Stimulated activated effector memory CD8-positive, alpha-beta T cell treated with anti-CD3 and anti-CD28 coated beads, Interleukin-12 subunit alpha, Interleukin-12 subunit beta, amount 100 ng/mL, for 72 hours (primary cell): ENCODE measurements at regions not wholly inside any gene's neighbourhood (a gene's known extent, or its start where the extent isn't known, plus 50 kb on each side); places are given as distances from the start of the nearest gene placed in this dataset.

Experiments used
- ATAC-seq: fragments of 150-1000 bp; cut with Tn5 transposase; 2 replicates; pipeline ENCODE4 v1.10.0; 2021
- DNase-seq, 2 donors: peaks; one replicate each; pipeline ENCODE4 v3.0.0; 2021 to 2022; ENCODE audit warnings: low spot score in 2 of 2
- H3K27ac Mint-ChIP-seq: one replicate; pipeline ENCODE4 v1.8.0; 2022; ENCODE audit warnings: mild to moderate bottlenecking, mixed read lengths
- H3K36me3 Mint-ChIP-seq: one replicate; pipeline ENCODE4 v1.8.0; 2022; ENCODE audit warnings: mild to moderate bottlenecking, mixed read lengths
- H3K4me1 Mint-ChIP-seq: one replicate; pipeline ENCODE4 v1.8.0; 2022; ENCODE audit warnings: mixed read lengths
- H3K4me3 Mint-ChIP-seq: one replicate; pipeline ENCODE4 v1.8.0; 2022; ENCODE audit warnings: mild to moderate bottlenecking, mixed read lengths
- H3K9me3 Mint-ChIP-seq: one replicate; pipeline ENCODE4 v1.8.0; 2022; ENCODE audit warnings: mixed read lengths

DNA sequence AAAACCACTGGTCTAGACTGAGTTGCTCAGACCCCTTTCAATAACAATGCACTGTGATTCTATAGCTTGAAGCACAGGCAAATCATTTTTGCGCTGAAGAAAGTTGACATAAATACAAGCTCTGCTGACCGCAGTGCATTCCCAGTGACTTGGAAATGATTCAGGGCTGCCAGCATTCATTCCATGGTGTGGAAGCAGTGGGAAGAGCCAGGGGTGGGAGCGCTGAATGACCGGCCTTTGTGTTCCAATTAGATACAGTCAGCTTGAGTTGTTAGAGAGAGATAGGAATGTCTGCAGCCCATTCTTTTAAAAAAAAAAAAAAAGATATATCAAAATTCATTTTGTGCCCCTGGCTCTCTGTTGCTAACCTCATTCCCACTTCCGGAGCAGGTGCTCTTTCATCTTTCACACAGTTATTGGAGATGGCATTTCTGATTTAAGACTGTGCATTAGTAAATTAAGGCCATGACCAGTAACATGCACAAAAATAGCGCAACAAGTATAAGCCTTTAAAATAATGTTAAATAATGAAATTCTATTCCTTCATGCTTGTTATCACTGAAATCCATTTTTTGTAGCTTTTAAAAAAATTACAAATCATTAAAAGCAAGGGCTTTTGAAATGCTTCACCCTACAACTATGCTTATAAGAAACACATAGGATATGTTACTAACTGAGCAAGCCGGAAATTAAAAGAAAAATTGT lies 59.4 kb upstream of the CTLA4 start:
- ATAC-seq = no peak
- H3K36me3 Mint-ChIP-seq = peaks cover 4% of the 10 kb centered on the region
- H3K4me3 Mint-ChIP-seq = no peak overlapping the region
- peaks cover 3% of the 10 kb centered on the region for H3K9me3 Mint-ChIP-seq
- peak in 1 of 2 donors; percentile 41 for DNase-seq
- H3K4me1 Mint-ChIP-seq = peaks cover 83% of the 10 kb centered on the region
- no peak overlapping the region for H3K27ac Mint-ChIP-seq

DNA sequence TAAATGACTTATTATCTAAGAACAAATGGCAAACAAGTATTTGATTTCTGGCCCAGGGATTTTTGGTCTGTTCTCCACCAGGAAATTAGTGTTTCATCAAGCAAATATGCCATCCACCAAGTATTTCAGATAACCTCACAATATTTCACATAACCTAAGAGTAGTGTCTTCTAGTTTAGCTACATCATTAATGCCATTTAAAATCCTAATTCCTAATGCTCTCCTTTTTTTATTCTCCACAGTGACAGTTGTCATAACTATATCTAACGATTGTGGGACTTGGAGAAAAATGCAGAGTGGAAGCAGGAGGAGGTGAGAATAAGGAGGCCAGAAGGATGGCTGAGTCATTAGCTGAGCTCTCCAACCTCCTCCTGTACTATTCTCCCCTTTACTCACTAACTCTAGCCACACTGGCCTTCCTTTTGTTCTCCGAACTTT lies 58.5 kb upstream of the CTLA4 start:
- Mint-ChIP-seq H3K9me3 (peaks cover 3% of the 10 kb centered on the region), H3K36me3 (peaks cover 4% of the 10 kb centered on the region), H3K4me3 (no peak overlapping the region), H3K4me1 (peaks cover 81% of the 10 kb centered on the region), H3K27ac (peak overlapping the region; percentile 48)
- DNase-seq (no peak), ATAC-seq (no peak)

DNA sequence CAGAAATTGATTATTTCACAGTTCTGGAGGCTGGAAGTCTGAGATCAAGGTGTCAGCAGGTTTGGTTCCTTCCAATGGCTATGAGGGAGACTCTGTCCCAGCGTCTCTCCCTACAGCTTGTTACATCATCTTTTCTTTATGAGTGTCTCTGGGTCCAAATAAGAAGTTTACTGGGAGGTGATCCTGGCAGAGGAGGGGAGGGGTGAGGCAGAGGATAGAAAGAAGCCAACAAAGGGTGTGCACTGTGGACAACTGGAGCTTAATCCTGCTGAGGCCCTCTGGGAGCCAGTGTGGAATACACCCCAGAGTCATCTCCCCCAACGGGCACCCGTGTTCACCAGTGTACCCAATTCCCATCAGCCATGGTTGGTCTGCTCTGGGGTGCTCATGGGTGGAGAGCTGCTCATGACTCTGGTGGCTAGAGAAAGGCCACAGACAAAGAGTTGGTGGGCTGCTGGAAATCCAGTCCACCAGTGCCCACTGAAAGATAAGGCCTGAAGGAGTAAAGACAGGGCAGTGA lies 57.5 kb upstream of the CTLA4 start:
- Mint-ChIP-seq H3K4me3 (no peak overlapping the region), H3K36me3 (peaks cover 4% of the 10 kb centered on the region), H3K9me3 (peaks cover 3% of the 10 kb centered on the region), H3K4me1 (peaks cover 82% of the 10 kb centered on the region), H3K27ac (peak overlapping the region; percentile 48)
- DNase-seq (peak in 1 of 2 donors; percentile 48), ATAC-seq (no peak)

DNA sequence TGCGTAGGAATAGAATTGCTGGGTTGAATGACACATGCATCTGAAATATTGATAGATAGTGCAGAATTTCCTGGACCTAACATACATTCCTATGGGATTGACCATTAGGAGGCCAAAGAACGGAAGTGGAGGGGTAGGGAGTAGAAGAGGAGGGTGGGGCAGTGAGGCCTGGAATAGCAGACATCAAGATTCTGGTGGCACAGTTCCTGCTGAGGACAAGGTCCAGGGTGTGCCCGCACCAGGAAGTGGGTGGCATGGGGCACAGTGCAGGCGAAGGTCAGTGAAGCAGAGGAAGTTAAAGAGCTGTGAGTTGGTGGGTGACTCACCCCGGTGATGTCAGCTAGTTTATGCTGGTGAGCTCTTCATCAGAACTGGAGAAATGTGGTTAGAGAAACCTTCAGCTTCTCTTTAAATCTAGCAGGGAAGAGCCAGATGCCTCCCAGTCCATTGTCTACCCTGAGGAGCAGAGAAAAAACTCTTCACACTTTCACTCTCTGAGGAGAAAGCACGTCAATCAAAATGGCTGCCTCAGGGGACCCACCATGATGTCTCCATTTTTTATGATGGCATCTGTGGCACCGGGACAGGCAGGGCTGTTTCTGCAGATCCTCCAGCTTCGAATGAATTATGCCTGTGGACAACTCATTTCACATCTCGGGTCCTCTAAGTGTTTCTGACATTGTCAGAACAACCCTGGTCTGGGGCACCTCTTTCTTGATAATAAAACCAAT lies 55.9 kb upstream of the CTLA4 start:
- ATAC-seq (peak; percentile 93), DNase-seq (peak; percentile 46 to 85)
- Mint-ChIP-seq H3K4me1 (peaks cover 81% of the 10 kb centered on the region), H3K36me3 (peaks cover 4% of the 10 kb centered on the region), H3K9me3 (no peaks in the 10 kb centered on the region), H3K4me3 (peak overlapping the region; percentile 51), H3K27ac (peak overlapping the region; percentile 94)

DNA sequence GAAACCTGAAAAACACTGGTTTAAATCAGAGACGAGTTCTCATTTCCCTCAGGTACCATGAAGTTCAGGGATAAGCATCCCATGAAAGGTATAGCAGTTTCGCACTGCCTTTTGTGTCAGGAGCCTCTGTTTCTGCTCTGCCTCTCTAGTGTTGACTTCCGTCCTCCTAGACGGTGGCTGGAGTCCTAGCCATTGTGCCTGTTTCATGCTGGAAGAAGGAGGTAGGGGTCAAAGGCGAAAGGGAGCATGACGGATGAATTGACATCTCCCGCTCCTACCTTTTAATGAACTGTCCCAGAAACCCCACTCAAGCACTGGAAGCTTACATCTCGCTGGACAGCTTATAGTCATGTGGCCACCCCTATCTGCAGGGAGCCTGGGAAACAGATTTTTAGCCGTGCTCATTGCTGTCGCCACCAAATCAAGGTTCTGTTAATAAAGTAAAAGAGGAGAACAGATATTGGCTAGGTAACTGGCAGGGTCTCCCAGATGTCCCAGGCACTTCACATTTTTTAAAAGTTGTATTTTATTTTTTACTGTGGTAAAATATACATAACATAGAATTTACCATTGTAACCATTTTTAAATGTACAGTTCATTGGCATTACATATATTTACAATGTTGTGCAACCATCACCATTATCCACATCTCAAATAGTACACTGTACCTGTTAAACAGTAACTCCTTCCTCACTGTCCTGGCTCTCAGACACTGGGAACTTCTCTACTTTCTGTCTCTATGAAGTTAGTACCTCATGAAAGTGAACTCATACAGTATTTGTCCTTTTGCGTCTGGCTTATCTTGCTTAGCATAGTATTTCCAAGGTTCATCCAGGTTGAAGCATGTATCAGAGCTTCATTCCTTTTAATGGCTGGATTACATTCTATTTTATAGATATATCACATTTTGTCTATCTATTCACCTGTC lies 55.0 kb upstream of the CTLA4 start:
- Mint-ChIP-seq H3K4me3 (peak overlapping the region; percentile 51), H3K9me3 (no peaks in the 10 kb centered on the region), H3K4me1 (peaks cover 74% of the 10 kb centered on the region), H3K27ac (peak overlapping the region; percentile 94), H3K36me3 (peaks cover 4% of the 10 kb centered on the region)
- peak in 1 of 2 donors; percentile 23 for DNase-seq
- ATAC-seq = no peak

DNA sequence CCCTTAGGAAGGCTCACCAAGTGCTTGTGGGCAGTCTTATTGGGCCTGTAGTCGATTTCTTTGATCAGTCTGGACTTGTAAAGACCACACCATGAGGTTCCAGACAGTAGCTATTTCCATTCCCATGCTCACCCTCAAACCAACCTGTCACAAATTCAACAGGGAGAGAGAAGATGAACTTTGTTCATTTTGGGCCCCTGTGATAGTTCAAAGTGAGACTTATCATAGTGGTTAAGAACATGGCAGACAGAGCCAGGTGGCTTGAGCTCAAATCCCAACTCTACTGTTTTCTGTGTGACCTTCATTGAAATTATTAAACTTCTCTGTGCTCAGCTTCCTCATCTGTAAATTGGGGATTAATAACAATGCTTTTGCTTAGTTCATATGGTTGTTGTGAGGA lies 53.9 kb upstream of the CTLA4 start:
- H3K27ac Mint-ChIP-seq = peak overlapping the region; percentile 12
- ATAC-seq = no peak

DNA sequence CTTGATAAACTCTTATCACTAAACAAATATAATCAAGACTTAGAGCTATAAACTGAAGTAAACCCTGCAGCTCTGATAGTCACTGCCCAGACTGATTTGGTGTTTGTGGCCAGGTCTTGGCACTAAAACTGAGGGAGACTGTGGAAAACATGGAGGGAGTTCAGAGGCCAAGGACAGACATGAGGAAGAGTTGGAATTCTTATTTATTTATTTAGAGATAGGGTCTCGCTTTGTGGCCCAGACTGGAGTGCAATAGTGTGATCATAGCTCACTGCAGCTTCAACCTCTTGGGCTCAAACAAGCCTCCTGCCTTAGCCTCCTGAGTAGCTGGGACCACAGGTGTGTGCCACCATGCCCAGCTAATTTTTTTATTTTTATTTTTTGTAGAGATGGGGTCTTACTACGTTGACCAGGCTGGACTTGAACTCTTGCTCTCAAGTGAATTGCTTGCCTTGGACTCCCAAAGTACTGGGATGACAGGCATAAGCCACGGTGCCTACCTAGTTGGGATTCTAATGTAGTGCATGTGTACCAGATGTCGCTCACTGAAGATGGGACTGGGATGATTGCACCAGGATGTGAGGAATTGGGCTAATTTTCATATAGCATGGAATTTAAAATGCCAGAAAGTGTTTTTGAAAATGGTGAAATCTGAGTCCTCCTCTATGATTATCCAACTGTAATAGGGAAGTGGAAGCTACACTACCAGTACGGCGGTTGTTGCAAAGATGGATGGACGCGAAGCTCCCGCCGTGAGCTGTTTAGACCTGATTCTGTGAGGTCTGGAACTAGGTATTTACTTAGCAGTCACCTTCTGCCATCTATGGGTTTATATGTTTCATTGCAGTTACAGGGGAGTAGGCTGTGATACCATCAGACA lies 52.7 kb upstream of the CTLA4 start:
- peak; percentile 67 for ATAC-seq
- H3K4me3 Mint-ChIP-seq = peak overlapping the region; percentile 30
- DNase-seq = peak in 1 of 2 donors; percentile 54
- no peak overlapping the region for H3K27ac Mint-ChIP-seq
- H3K4me1 Mint-ChIP-seq = peaks cover 63% of the 10 kb centered on the region
- H3K36me3 Mint-ChIP-seq = peaks cover 4% of the 10 kb centered on the region
- H3K9me3 Mint-ChIP-seq = no peaks in the 10 kb centered on the region

More for the DNA sequence above, 53.9 kb upstream of the CTLA4 start:
- Mint-ChIP-seq H3K4me1 (peaks cover 74% of the 10 kb centered on the region), H3K9me3 (no peaks in the 10 kb centered on the region), H3K4me3 (no peak overlapping the region), H3K36me3 (peaks cover 4% of the 10 kb centered on the region)
- peak in 1 of 2 donors; percentile 44 for DNase-seq

DNA sequence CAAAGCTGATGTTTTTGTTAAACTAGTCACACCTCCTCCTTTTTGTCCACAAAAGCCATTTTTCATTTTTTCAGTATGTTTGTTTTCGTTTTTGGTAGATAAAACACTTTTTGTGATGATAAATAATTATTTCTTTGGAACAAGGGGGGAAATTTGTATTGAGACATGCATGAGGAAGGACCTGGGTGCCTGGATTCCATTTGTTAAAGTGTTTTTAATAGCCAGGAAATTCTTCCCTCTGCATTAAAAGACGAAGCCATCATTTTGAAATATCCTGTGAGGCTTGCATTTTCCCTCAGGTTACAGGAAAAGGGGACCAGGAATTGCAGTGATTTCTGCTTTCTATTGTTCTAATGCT lies 52.1 kb upstream of the CTLA4 start:
- H3K27ac Mint-ChIP-seq = no peak overlapping the region
- H3K36me3 Mint-ChIP-seq = peaks cover 4% of the 10 kb centered on the region
- DNase-seq = no peak
- H3K4me3 Mint-ChIP-seq = peak overlapping the region; percentile 30
- no peak for ATAC-seq
- H3K4me1 Mint-ChIP-seq = peaks cover 57% of the 10 kb centered on the region
- H3K9me3 Mint-ChIP-seq = no peaks in the 10 kb centered on the region

DNA sequence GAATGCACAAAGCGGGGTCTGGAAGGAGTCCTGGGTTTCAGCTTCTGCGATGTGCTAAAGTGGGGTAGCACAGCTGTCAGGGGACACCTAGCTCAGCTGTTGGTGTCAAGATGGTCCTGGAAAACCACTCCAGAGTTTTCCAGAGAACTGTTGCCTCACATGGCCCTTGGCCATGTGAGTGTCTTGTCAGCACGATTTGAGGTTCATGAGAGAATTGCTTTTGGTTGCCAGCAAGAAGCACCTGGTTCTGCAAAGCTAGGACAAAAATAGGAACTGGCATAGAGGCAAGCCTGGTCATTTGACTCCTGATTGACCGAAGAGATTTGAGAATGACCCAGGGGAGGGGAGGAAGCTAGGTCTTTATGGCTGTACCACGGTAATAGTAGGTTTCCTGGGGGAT lies 50.4 kb upstream of the CTLA4 start:
- ATAC-seq (no peak), DNase-seq (peak in 1 of 2 donors; percentile 46)
- Mint-ChIP-seq H3K4me1 (peaks cover 49% of the 10 kb centered on the region), H3K4me3 (no peak overlapping the region), H3K9me3 (no peaks in the 10 kb centered on the region), H3K36me3 (no peaks in the 10 kb centered on the region), H3K27ac (no peak overlapping the region)
